Head of caudate nucleus (tissue), 42 donors: ENCODE measurements at regions not wholly inside any gene's neighbourhood (a gene's known extent, or its start where the extent isn't known, plus 50 kb on each side); places are given as distances from the start of the nearest gene placed in this dataset.

Experiments
- DNase-seq, 42 donors: peaks; one replicate each; pipeline versions ENCODE4 v3.0.0 to v3.0.0-alpha.2; 2020 to 2021; ENCODE audit warnings: mixed read lengths in 7 of 42
- intact Hi-C: fragments of 100-400 bp; cut with DNase I; formaldehyde crosslinking; loops from one replicate; pipeline ENCODE4 v1.15.0; 2022

DNA sequence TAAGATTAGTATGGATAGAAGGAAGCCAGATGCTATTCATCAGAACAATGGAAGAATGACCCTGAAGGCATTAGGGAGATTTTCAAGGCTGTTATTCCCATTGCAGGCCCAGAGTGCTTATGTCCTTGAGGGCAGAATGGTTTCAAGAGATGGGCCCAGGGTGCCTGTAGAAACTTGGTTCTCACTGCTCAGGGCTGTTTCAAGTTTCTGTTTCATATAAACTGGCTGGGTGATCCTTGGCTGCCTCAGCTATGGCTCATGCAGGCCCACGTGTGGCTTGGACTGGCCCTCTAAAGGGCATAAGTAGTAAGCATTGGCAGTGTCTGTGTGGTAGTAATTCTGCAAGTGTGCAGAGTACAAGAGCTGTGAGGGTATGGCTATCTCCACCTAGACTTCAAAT is 540.9 kb upstream of the MAN1A1 start:
- intact Hi-C loops: no loop called here
- no peak for DNase-seq

DNA sequence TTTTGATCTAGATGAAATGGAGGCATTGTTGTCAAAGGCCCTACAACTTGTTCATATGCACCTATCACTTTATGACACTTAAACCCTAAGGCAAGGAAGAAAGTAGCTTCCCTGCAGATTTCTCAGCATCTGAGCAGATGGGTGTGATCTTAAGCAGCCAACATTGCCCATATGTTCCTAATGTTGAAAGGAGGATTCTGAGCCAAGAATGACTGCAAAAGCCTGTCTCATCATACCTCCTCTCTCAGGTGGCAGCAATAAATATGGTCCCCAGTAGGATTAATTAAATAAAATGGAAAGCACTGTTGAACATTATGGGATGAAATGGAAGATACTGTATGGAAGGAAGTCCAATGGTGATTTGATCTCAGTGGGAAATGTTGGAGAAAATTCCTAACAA is 538.1 kb upstream of the MAN1A1 start:
- intact Hi-C loops: no loop called here
- no peak for DNase-seq

DNA sequence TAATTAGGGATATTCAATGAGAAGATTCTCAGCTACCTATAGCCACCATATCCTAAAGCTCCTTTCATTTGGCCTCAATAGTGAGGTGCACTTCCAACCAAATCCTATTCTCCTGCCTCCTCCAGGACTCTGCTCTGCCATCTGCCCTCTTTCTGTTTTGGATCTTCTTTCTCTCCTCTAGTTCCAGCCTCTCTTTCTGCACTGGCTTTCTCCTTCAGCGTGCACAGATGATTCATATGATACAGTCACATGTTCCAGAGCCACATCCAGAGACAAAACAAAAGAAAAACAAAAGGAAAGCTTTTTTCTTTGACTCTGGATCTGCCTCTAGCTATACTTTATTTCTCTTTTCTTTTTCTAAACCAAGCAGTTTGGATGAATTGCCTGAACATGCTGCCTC is 531.9 kb upstream of the MAN1A1 start:
- DNase-seq: no peak
- intact Hi-C loops: no loop called here

DNA sequence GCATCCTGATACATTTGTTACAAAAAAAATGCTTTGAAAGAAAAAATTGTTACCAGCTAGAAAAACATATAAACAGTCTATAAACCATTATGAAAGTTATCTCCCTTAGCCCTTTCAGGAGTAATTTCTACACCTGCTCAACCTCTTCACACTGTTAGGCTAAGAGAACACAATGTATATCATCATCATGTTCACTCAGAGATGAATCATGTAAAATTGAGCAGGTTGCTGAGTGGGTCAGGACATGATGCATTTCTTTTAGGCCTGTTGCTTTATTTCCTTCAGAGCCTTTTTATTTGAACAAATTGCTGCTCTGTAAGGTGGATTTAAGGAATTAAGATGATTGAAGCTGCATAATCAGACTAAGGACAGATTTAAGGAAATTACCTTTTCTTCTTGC is 531.3 kb upstream of the MAN1A1 start:
- intact Hi-C loops: no loop called here
- DNase-seq: peak in 1 of 42 donors; percentile 24

DNA sequence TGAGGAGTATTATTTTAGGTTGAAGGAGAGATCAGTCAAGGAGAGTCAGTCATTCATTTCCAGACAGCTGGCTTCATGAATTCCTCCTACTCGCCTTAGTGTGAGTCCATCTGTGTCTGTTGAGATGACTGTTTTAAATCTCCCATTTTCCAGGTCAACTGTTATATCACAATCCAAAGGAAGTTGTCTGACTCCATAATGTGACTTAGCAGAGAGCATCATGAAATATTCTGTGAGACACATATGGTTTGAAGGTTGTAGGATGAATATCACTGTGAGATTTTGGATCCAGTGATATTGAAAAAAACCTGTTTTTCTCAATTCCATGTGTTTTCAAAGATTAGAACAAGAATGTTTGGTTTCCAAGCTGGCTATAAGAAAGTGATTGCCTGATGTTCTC is 530.2 kb upstream of the MAN1A1 start:
- intact Hi-C loops: no loop called here
- DNase-seq: no peak

DNA sequence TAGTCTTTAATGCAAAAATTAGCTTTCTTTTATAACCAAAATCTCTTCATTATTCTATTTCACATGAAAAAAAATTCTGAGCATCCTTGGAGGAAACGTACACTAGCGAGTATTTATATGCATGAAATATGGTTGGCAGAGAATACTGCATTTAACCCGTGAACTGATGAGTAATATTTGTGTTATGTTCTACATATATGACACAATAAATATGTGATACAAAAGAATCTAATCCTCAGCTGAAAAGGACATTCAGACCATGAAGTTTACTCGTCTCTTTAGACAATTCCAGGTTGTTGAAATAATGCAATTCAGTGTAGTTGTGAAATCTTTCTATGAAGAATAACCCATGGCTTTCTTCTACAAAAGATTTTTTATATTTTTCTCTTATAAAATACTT is 524.8 kb upstream of the MAN1A1 start:
- DNase-seq: no peak
- intact Hi-C loops: no loop called here

DNA sequence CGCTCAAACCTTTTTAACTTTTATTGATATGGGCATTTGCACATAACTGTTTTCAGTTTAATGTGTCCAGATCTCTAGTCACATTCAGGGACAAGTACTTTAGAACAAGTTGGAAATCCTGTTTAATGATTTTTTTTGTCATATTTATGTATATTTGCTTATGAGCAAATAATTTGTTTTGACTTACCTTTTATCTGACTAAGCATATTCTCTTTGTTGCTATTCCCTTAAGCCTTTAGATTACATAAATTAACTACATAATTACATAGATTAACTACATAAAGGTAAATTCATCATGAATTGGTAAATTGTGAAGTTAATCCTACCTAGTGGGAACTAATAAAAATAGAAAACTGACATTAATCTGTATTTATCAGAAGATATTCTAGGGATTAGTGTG is 523.5 kb upstream of the MAN1A1 start:
- no peak for DNase-seq
- intact Hi-C loops: no loop called here

DNA sequence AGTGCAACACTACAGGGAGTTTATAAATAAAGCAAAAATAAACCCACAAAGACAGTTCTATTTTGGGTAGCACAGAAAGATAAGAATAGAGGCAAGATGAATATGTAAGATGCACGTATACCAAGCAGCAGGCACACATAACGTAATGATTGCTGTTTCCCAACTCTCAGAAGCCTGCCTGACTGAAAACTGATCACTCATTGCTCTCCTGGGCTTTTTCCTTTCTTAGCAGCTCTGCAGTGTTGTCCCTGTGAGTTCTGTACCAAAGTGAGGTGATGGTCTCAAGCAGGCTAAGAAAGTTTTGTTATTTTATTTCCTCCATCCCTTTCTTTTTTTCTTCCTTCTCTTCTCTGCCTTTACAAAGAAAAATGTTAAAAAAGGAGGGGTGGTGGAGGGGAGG is 522.0 kb upstream of the MAN1A1 start:
- intact Hi-C loops: no loop called here
- DNase-seq: no peak

DNA sequence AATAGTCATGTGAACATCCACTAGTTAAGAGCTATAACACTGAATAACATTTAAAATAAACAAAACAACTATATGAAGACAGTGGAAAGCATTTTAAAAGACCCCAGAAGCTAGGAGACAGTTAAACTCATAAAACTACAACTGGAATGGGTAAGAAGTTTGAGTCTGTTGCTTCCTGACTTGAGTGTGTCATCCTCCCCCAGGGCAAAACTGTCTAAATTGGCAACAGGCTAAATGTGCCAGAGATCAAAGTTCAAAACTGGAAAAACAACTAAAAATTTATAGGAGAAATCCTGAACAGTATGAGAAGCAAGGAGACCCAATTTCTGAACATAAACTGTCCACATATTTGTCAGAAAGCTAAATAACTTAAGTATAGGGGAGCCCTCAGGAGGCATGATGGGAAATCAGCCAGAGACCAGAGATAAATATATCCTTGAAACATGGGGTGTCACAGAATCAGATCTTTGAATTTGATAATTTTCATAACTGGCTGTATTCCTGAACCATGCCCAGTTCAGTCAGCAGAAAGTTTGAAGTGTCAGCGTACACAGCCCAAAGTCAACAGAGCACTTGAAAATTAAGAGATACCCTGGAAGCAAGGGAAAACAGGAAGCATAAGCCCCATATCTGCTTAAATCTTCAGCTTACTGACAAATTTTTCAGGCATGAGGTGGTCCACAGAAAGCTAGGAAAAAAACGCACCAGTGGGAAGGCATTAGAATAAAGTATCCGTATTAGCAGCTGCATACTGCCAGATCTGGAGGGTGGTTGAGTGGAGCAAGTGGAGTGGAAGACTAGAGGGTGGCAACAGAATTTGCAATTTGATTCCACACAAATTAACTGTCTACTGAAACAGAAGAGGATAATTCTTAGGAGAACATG is 516.1 kb upstream of the MAN1A1 start:
- DNase-seq: no peak
- intact Hi-C loops: no loop called here

DNA sequence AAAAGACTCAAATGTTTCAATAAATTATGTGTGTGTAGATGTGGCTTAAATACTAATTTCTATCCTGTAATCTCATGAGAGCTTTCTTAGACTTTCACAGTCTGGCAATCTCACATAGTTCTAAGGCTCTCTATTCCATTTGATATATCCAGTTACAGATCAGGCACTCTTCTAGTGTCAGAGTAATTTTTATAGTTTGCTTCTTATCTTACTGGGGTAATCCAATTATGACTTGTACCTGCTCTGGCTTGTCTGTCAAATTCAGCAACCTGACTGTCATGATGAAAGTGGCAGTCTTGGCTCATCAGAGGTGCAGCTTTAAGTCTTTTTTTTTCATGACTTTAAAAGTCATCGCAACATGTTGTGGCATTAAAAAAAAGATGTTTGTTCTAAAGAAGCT is 513.2 kb upstream of the MAN1A1 start:
- intact Hi-C loops: no loop called here
- peak in 1 of 42 donors; percentile 6 for DNase-seq

DNA sequence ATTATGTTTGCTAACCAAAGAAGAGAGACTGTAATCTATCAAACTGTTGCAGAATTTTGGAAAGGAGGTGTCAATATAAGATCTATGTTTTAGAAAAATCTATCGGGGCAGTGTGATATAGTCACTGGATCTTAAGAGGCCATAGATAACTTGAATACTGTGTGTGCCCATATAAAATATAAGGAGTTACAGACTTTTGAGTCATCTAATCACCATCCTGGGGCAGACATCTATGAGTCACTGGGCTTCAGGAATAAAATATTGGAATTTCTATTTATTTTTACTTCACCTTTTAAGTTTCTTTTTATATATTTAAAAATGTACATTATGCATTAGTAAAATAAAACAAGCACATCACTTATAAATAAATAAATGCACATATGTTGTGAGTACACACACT is 509.3 kb upstream of the MAN1A1 start:
- intact Hi-C loops: no loop called here
- no peak for DNase-seq

DNA sequence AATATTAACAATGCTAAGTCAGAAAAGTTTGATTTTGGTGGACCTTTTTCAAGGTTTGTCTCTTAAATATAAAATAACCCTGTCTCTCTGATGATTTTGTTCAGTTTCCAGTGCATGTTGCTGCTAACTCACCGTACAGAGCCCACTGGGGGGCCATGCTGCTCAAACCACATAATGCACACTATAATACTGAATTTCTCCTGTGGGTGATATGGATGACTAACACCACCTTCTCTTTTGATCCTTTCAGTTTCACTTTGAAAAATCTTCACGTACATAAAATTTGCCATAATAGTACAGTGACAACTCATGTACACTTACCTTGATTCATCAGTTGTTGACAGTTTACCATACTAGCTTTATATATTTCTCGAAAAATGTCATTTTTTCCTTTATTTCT is 506.6 kb upstream of the MAN1A1 start:
- no peak for DNase-seq
- intact Hi-C loops: no loop called here

DNA sequence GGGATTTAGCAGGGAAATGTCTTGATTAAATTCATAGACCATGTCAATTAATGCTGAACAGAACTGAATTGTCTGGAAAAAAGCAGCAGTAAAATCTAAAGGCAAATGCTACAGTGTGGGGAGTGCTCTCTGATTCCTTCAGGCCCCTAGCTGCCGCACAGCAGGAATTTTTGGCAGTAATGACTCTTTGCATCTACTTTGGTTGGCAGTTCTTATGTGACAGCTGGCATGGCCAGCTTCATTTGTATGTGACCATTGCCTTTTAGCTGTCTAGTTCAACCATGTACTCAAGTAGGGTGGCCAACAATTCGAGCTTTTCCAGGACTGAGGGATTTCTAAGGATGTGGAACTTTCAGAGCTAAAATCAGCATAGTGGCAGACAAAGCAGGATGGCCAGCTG is 499.1 kb upstream of the MAN1A1 start:
- intact Hi-C loops: no loop called here
- DNase-seq: no peak

DNA sequence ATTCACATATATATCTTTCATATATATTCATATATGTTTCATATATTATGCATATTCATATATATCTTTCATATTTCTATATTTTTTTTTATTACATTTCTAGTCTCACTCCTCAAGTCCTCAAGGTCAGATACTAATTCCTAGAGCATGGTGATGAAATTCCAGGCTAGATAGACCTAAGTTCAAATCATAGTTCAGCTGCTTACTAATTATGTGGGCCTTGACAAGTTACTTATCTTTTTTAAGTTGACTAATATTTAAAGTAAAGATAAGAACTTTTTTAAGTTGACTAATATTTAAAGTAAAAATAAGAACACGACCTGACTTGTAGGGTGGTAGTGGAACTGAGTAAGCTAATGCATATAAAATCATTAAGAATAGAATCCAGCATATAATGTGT is 495.6 kb upstream of the MAN1A1 start:
- no peak for DNase-seq
- intact Hi-C loops: no loop called here

DNA sequence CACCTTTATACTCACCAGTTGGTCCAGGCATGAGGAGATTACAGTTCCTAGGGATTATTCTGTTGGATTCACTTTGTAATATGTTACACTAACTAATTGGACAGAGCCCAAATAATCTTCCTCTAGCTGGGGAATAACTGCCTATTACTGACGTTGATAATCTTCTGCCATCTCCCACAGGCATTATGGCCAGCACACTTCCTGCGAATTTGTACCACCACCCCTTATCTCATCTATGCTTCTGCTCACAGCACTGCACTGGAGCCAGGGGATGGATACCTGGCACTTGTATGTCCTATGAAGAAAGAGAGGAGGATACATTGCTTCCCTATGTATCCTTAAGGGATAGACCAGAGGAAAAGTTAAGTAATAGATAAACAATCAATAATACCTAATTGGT is 494.8 kb upstream of the MAN1A1 start:
- no peak for DNase-seq
- intact Hi-C loops: no loop called here

DNA sequence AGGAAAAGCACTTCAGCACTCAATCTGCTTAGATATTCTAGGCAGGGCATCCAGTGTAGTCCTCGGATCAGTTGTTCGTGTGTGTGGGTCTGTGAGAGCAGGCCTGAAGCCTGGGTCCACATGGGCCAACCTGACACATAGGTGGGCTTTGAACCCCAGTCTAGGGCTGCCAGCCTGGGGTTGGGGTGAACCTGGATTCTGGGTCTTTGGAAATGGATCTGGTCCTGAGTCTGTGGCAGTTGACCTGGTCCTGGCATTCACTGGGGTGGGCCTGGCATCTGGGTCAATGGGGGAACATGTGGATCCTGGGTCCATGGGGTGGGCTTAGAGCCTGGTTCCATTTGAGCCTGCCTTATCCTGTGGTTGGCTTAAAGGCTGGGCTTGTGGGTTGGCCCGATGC is 492.6 kb upstream of the MAN1A1 start:
- intact Hi-C loops: no loop called here
- DNase-seq: no peak

DNA sequence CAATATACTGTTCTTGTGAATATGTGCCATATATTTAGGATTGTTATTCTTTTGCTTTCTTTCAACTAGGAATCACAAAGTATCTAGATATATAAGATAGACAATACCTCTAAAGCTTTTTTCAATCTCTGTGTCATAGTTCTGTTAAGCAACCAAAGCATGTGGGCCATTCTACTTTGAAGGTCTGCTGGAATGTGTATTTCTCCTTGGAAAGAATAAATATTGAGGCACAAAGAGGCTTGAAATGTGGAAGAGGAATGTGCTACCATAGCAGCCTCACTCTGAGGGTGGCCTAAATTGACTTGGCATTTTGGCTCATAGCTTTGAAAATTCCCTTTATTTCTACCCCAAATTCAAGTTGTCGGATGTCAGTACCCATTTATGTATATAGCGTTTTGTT is 488.5 kb upstream of the MAN1A1 start:
- no peak for DNase-seq
- intact Hi-C loops: no loop called here

DNA sequence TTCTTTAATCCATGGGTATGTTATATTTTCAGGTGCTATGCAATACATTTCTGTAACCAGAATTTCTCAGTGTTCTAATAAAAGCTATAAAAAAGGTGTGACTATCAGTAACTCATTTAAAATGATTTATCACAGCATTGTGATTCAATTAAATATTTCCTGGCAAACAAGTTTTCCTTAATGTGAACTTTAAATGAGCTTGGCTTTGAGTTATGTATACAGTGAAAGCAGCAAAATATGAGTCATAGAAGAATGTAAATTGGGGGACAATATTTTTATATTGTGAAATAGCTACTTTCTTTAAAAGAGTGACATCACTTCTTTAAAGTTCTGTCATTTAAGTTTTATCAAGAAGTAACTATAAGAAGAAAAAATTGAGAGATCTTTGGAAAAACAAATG is 484.9 kb upstream of the MAN1A1 start:
- intact Hi-C loops: no loop called here
- DNase-seq: no peak

DNA sequence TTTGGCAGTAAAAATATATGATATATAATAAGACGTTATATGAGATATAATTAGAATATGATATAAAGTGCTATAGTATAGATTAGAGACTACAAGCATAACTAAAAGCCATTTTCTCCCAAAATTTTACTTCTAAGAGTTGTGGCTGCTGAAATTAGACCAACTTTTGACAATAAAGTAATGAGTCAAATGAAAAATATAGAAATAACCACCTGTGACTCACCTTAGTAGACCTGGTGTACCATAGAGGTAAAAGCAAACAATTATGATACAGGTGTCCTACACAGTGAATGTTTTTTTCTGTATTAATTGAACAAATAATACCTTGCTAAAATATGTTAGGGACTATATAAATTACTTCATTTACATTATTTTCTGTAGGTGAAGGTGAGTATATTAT is 482.9 kb upstream of the MAN1A1 start:
- DNase-seq: no peak
- intact Hi-C loops: no loop called here

DNA sequence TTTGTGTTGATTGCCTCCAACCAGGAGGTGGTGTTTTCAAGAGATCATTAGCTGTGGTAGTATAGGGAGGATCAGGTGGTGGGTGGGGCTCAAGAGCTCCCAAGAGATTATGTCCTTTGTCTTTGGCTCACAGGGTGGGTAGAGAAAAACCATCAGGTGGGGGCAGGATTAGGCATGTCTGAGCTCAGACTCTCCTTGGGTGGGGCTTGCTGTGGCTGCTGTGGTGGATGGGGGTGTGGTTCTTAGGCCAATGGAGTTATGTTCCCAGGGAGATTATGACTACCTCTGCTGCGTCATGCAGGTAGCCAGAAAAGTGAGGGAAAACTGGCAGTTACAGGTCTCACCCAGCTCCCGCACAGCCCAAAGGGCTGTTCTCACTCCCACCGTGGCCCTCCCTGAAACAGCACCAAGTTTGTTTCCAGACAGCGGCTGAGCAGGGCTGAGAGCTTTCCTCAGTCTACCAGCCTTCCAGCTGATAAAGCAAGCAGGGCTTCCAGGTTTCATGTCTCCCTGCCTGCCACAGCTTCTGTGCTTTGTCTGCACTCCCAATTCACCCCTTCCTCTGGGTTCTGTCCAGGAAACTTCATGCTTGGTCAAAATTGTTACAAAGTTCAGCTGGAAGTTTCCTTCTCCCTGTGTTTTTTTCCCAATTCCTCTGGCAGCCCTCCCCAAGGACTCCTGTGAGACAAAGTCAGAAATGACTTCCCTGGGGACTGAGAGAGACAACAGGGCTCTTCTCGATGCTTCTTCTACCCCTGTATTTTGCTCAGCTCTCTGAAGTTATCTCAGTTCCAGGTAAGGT is 481.1 kb upstream of the MAN1A1 start:
- no peak for DNase-seq
- intact Hi-C loops: no loop called here

DNA sequence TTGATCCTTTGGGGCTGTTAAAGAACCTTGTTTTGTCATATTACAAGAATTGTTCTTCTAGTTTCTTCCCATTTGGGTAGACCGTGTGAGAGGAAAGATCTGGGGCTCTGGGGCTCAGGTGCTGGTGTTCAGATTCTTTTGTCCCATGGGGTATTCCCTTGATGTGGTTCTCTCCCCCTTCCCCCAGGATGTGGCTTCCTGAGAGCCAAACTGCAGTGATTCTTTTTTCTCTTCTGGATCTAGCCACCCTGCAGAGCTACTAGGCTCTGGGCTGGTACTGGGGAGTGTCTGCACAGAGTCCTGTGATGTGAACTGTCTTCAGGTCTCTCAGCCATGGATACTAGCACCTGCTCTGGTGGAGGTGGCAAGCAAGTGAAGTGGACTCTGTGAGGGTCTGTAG is 480.5 kb upstream of the MAN1A1 start:
- no peak for DNase-seq
- intact Hi-C loops: no loop called here
